ENCODE measurements at regions not wholly inside any gene's neighbourhood (a gene's known extent, or its start where the extent isn't known, plus 50 kb on each side); places are given as distances from the start of the nearest gene placed in this dataset.

- Histone ChIP-seq H3K9ac (ENCODE audit: low read depth in 1 of 2, low read length in 2 of 2) (no peak overlapping the region), H3K36me3 (ENCODE audit: control insufficient read depth in 4 of 4, insufficient read depth in 3 of 4, low read depth in 1 of 4, low read length in 3 of 4) (no peaks in the 10 kb centered on the region), H3K4me1 (ENCODE audit: control insufficient read depth in 4 of 4, insufficient read depth in 4 of 4, low read length in 3 of 4) (no peaks in the 10 kb centered on the region), H3K27ac (ENCODE audit: low read depth in 1 of 2, low read length in 2 of 2) (no peak overlapping the region), H3K4me3 (ENCODE audit: low read depth in 1 of 3, low read length in 3 of 3) (no peak overlapping the region), H3K9me3 (ENCODE audit: control insufficient read depth in 4 of 4, low read length in 3 of 4) (no peaks in the 10 kb centered on the region), H3K27me3 (ENCODE audit: control insufficient read depth in 4 of 4, insufficient read depth in 4 of 4, low read length in 3 of 4) (no peaks in the 10 kb centered on the region)
- DNase-seq (ENCODE audit: low spot score) = no peak
- no peak for TF ChIP-seq HNF4G (IDR thresholded peaks at IDR 0.05)
- no peak for TF ChIP-seq FOXA2 (IDR thresholded peaks at IDR 0.05)
- 92% methylated on average over 2 of the region's 2 CpGs for WGBS
These were observed 347.2 kb upstream of the ZC3H15 start for GRCh38 chr2:186138845-186139244.

- H3K27ac ChIP-seq (ENCODE audit: low read depth in 1 of 2, low read length in 2 of 2) = no peak overlapping the region
- peaks cover 0 to 2% (median 0%) of the 10 kb centered on the region in 4 donors for H3K9me3 ChIP-seq (ENCODE audit: control insufficient read depth in 4 of 4, low read length in 3 of 4)
- H3K4me3 ChIP-seq (ENCODE audit: low read depth in 1 of 3, low read length in 3 of 3) = no peak overlapping the region
- no peaks in the 10 kb centered on the region for H3K27me3 ChIP-seq (ENCODE audit: control insufficient read depth in 4 of 4, insufficient read depth in 4 of 4, low read length in 3 of 4)
- TF ChIP-seq HNF4A (conservative IDR thresholded peaks at IDR 0.05) = no peak
- TF ChIP-seq ZBTB33 (IDR thresholded peaks at IDR 0.05) = no peak
- no peak for TF ChIP-seq FOXA1 (IDR thresholded peaks at IDR 0.05)
- TF ChIP-seq FOXA2 (IDR thresholded peaks at IDR 0.05) = no peak
- no peak for TF ChIP-seq REST (IDR thresholded peaks at IDR 0.05)
- no peak for TF ChIP-seq MAX (IDR thresholded peaks at IDR 0.05)
- no peak for TF ChIP-seq YY1 (IDR thresholded peaks at IDR 0.05)
- no peak for TF ChIP-seq HNF4G (IDR thresholded peaks at IDR 0.05)
- TF ChIP-seq CTCF (IDR thresholded peaks at IDR 0.05; ENCODE audit: low read depth, low read length, missing input control) = no peak
- no peak for TF ChIP-seq TAF1 (conservative IDR thresholded peaks at IDR 0.05)
- TF ChIP-seq SP1 (IDR thresholded peaks at IDR 0.05) = no peak
- TF ChIP-seq GABPA (IDR thresholded peaks at IDR 0.05 in 1 of 2, conservative IDR thresholded peaks at IDR 0.05 in 1 of 2) = no peak
- no peak for TF ChIP-seq EGR1 (IDR thresholded peaks at IDR 0.05; ENCODE audit: low read depth in 2 of 2)
- no peak for TF ChIP-seq RXRA (IDR thresholded peaks at IDR 0.05)
- no peak for TF ChIP-seq ATF3 (IDR thresholded peaks at IDR 0.05)
- TF ChIP-seq RAD21 (IDR thresholded peaks at IDR 0.05) = no peak
- DNase-seq (ENCODE audit: low spot score) = no peak
- H3K36me3 ChIP-seq (ENCODE audit: control insufficient read depth in 4 of 4, insufficient read depth in 3 of 4, low read depth in 1 of 4, low read length in 3 of 4) = no peaks in the 10 kb centered on the region
- peaks cover 0 to 5% (median 0%) of the 10 kb centered on the region in 4 donors for H3K4me1 ChIP-seq (ENCODE audit: control insufficient read depth in 4 of 4, insufficient read depth in 4 of 4, low read length in 3 of 4)
- no peak overlapping the region for H3K9ac ChIP-seq (ENCODE audit: low read depth in 1 of 2, low read length in 2 of 2)
These were observed 327.0 kb upstream of the ZC3H15 start for GRCh38 chr2:186159101-186159500.

Data from liver (tissue), 8 donors.